A673 (cell line): ENCODE measurements at regions not wholly inside any gene's neighbourhood (a gene's known extent, or its start where the extent isn't known, plus 50 kb on each side); places are given as distances from the start of the nearest gene placed in this dataset.
"Not testable (repeated sequence)": the region's sequence is repeated elsewhere in the genome, so short reads cannot be mapped to it uniquely, and the experiment has no call there.

ENCODE experiments used
- BruUV-seq: library from RNA; stranded (reverse); fragments of 400-500 nt; replicated peaks from 2 replicates; lab custom pipeline; 2021; lab: Mats Ljungman, UMichigan
- CTCF ChIA-PET: fragments of 300-600 bp; sonication (Branson Sonifier 250); formaldehyde crosslinking; loops from one replicate; lab custom pipeline; 2022; ENCODE audit warnings: antibody characterized with exemption; lab: Charles Lee
- POLR2A ChIA-PET: fragments of 300-600 bp; sonication (Branson Sonifier 250); formaldehyde crosslinking; loops from one replicate; lab custom pipeline; 2022; ENCODE audit warnings: antibody characterized with exemption; ENCODE audit not compliant: low non-redundant PET; lab: Charles Lee
- DNase-seq: peaks from one replicate; pipeline ENCODE4 v3.0.0-alpha.2; 2015; ENCODE audit warnings: low spot score
- H3K27ac ChIP-seq: fragments of 200-600 bp; sonication (generic); 2 replicates; pipeline ENCODE4 v1.5.1; 2016; ENCODE audit warnings: mixed run types, low read depth, mild to moderate bottlenecking, mixed read lengths, antibody characterized with exemption, low read length; ENCODE audit not compliant: poor library complexity, severe bottlenecking
- H3K27me3 ChIP-seq: fragments of 200-600 bp; sonication (generic); replicated peaks from 2 replicates; pipeline ENCODE4 v1.6.1; 2017; ENCODE audit warnings: mixed run types, low read depth, mild to moderate bottlenecking, mixed read lengths, antibody characterized with exemption, low read length; ENCODE audit not compliant: insufficient read depth, poor library complexity
- H3K36me3 ChIP-seq: fragments of 200-600 bp; sonication (generic); 2 replicates; pipeline ENCODE4 v1.6.1; 2016; ENCODE audit warnings: mixed run types, mild to moderate bottlenecking, mixed read lengths, antibody characterized with exemption, low read length; ENCODE audit not compliant: insufficient read depth, poor library complexity, severe bottlenecking
- H3K4me1 ChIP-seq: fragments of 200-600 bp; sonication (generic); 2 replicates; pipeline ENCODE4 v1.6.1; 2017; ENCODE audit warnings: mixed run types, mild to moderate bottlenecking, mixed read lengths, antibody characterized with exemption, low read length; ENCODE audit not compliant: insufficient read depth, poor library complexity, severe bottlenecking
- H3K4me3 ChIP-seq: fragments of 200-600 bp; sonication (generic); 2 replicates; pipeline ENCODE4 v1.5.1; 2016; ENCODE audit warnings: low read depth, mixed run types, mild to moderate bottlenecking, mixed read lengths, low read length; ENCODE audit not compliant: poor library complexity, severe bottlenecking
- H3K9me3 ChIP-seq: fragments of 200-600 bp; sonication (generic); 2 replicates; pipeline ENCODE4 v1.6.1; 2016; ENCODE audit warnings: mixed run types, low read depth, mild to moderate bottlenecking, mixed read lengths, antibody characterized with exemption, low read length; ENCODE audit not compliant: poor library complexity, severe bottlenecking
- CTCF ChIP-seq: fragments of 300-800, 200-600 bp; sonication (generic); conservative IDR thresholded peaks from 2 replicates; pipeline ENCODE4 v1.5.1; 2017; ENCODE audit warnings: low read depth, mild to moderate bottlenecking, antibody characterized with exemption, low read length, moderate library complexity, mixed read lengths
- EZH2 ChIP-seq: fragments of 200-600 bp; sonication (generic); IDR thresholded peaks from 2 replicates; pipeline ENCODE4 v1.6.1; 2017; ENCODE audit warnings: borderline replicate concordance, low read depth, mild to moderate bottlenecking, mixed read lengths, antibody characterized with exemption, low read length; ENCODE audit not compliant: poor library complexity, severe bottlenecking
- intact Hi-C: fragments of 100-400 bp; cut with micrococcal nuclease; formaldehyde crosslinking; loops from one replicate; pipeline ENCODE4 v1.10.0; 2022; ENCODE audit not compliant: unreplicated experiment

DNA sequence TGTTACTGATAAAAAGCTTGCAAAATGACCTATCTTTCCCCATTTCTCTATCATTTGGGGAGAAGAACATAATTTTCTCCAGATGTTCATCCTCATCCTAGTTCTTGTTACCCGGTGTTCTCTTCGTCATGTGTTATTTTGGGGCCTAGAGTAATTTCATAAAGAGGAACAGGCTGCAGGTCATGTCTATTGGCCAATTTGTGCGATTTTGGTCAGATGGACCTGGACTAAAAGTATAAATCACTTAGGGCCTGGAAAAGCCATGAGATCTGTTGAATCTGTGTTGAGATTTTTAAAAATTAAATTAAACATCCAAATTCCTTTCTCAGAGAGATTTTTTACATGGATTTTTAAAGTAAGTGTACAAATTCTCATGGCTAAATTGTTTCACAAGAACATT is 241.3 kb upstream of the PLXNA2 start:
- TF ChIP-seq EZH2 (no peak), CTCF (no peak)
- Histone ChIP-seq H3K9me3 (no peaks in the 10 kb centered on the region), H3K27ac (no peak overlapping the region), H3K4me3 (no peak overlapping the region), H3K27me3 (peaks cover 4% of the 10 kb centered on the region), H3K36me3 (no peaks in the 10 kb centered on the region), H3K4me1 (no peaks in the 10 kb centered on the region)
- intact Hi-C loops, result no loop called here
- DNase-seq, result no peak
- CTCF ChIA-PET, result no interaction called here
- no TSS peak for BruUV-seq
- POLR2A ChIA-PET, result no interaction called here

DNA sequence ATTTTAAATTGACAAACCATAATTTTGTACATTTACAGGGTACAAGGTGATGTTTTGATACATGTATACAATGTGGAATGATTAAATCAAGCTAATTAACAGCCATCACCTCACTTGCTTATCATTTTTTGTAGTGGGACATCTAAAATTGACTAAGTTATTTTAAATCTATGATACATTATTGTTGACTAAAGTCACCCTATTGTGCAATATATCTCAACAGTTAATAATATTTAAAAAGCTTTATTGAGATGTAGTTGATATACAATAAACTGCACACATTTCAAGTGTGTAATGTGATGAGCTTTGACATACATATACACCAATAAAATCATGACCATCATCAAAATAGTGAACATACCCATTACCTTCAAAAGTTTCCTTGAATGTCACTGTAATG is 242.5 kb upstream of the PLXNA2 start:
- intact Hi-C loops, result no loop called here
- no peak for TF ChIP-seq CTCF
- no peak for TF ChIP-seq EZH2
- Histone ChIP-seq H3K36me3 (no peaks in the 10 kb centered on the region), H3K27me3 (peaks cover 4% of the 10 kb centered on the region), H3K27ac (no peak overlapping the region), H3K4me1 (no peaks in the 10 kb centered on the region), H3K4me3 (no peak overlapping the region), H3K9me3 (no peaks in the 10 kb centered on the region)
- BruUV-seq, result no TSS peak
- DNase-seq, result no peak
- CTCF ChIA-PET, result no interaction called here
- POLR2A ChIA-PET, result no interaction called here

- DNase-seq, H3K27me3 ChIP-seq, CTCF ChIA-PET, POLR2A ChIA-PET, H3K4me1 ChIP-seq, H3K9me3 ChIP-seq, intact Hi-C loops, H3K27ac ChIP-seq, H3K36me3 ChIP-seq, H3K4me3 ChIP-seq, BruUV-seq: not testable (repeated sequence)
Observed at GRCh38 chr1:208488432-208488831, 244.2 kb upstream of the PLXNA2 start.
